Coronary artery (tissue), 2 donors: ENCODE measurements at regions not wholly inside any gene's neighbourhood (a gene's known extent, or its start where the extent isn't known, plus 50 kb on each side); places are given as distances from the start of the nearest gene placed in this dataset.

Source experiments
- DNase-seq: peaks from one replicate; pipeline ENCODE4 v3.0.0-alpha.2; 2017; ENCODE audit warnings: low spot score
- H3K27ac ChIP-seq, 2 donors: fragments of 200-600 bp; sonication (generic); one replicate each; pipeline ENCODE4 v1.5.1; 2016 to 2019
- H3K4me3 ChIP-seq: fragments of 200-600 bp; sonication (generic); 2 replicates; pipeline ENCODE4 v1.5.1; 2016; ENCODE audit warnings: mild to moderate bottlenecking, moderate library complexity
- TF ChIP-seq, protein P1 (sequence below): fragments of 200-600 bp; sonication (generic); IDR thresholded peaks from one replicate; pipeline ENCODE4 v1.5.1; 2019; ENCODE audit warnings: antibody characterized with exemption

GRCh38 chr13:65302691-65303090, 1927.4 kb downstream of the PCDH9 start:
- TF ChIP-seq, protein P1, sequence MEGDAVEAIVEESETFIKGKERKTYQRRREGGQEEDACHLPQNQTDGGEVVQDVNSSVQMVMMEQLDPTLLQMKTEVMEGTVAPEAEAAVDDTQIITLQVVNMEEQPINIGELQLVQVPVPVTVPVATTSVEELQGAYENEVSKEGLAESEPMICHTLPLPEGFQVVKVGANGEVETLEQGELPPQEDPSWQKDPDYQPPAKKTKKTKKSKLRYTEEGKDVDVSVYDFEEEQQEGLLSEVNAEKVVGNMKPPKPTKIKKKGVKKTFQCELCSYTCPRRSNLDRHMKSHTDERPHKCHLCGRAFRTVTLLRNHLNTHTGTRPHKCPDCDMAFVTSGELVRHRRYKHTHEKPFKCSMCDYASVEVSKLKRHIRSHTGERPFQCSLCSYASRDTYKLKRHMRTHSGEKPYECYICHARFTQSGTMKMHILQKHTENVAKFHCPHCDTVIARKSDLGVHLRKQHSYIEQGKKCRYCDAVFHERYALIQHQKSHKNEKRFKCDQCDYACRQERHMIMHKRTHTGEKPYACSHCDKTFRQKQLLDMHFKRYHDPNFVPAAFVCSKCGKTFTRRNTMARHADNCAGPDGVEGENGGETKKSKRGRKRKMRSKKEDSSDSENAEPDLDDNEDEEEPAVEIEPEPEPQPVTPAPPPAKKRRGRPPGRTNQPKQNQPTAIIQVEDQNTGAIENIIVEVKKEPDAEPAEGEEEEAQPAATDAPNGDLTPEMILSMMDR = no peak
- Histone ChIP-seq H3K27ac (no peak overlapping the region), H3K4me3 (no peak overlapping the region)
- no peak for DNase-seq

GRCh38 chr13:65301506-65301905, 1928.6 kb downstream of the PCDH9 start:
- Histone ChIP-seq H3K4me3 (no peak overlapping the region), H3K27ac (no peak overlapping the region)
- DNase-seq = no peak
- TF ChIP-seq, protein P1 = no peak

DNA sequence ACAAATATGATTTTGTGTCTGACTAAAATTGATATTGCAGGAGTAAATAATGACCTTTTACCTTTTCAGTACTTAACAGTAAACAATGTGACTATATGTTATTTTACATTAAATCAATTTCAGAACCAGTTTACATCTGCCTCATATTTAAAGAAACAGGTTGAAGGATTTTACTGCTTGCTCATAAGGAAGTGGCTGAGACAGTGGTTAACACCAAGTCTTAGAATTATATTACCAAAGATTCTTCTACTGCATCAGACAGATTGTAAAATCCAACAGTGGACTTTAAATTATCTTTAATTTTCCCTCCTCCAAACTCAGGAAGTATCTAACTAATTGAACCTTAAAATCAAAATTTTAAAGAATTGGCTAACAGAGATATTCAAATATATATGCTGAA, 1929.9 kb downstream of the PCDH9 start:
- no peak for DNase-seq
- Histone ChIP-seq H3K4me3 (no peak overlapping the region), H3K27ac (no peak overlapping the region)
- TF ChIP-seq, protein P1 = no peak

GRCh38 chr13:65293530-65294198, 1936.5 kb downstream of the PCDH9 start:
- DNase-seq = no peak
- H3K27ac ChIP-seq = no peak overlapping the region
- H3K4me3 ChIP-seq = no peak overlapping the region
- TF ChIP-seq, protein P1 = no peak

- no peak for DNase-seq
- no peak overlapping the region for H3K4me3 ChIP-seq
- TF ChIP-seq, protein P1 = no peak
- H3K27ac ChIP-seq = no peak overlapping the region
Observed at GRCh38 chr13:65292488-65292901, 1937.6 kb downstream of the PCDH9 start.

DNA sequence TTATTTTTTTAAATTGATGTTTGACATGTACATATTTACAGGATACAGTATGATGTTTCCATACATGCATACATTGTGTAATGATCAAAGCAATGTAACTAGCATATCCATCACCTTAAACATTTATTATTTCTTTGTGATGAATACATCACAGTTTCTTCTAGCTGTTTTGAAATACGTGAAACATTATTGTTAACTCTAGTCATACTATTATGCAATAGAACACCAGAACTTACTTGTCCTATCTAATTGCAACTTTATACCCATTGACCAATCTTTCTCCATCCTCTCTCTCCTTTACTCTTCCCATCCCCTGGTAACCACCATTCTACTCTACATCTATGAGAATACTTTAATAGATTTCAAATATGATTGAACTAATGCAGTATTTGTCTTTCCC, 1942.7 kb downstream of the PCDH9 start:
- Histone ChIP-seq H3K4me3 (no peak overlapping the region), H3K27ac (no peak overlapping the region)
- TF ChIP-seq, protein P1 = no peak
- DNase-seq = no peak

GRCh38 chr13:65275838-65276630, 1954.1 kb downstream of the PCDH9 start:
- no peak for DNase-seq
- TF ChIP-seq, protein P1 = no peak
- Histone ChIP-seq H3K4me3 (no peak overlapping the region), H3K27ac (no peak overlapping the region)
